HL-60 (cell line): ENCODE measurements at regions not wholly inside any gene's neighbourhood (a gene's known extent, or its start where the extent isn't known, plus 50 kb on each side); places are given as distances from the start of the nearest gene placed in this dataset.

ENCODE experiments used
- DNase-seq, 2 experiments: peaks; one replicate each; pipeline ENCODE4 v3.0.0-alpha.2; 2010 to 2020; ENCODE audit warnings: low read depth in 1 of 2, low spot score in 1 of 2
- H3K27ac ChIP-seq: fragments of 250-450 bp; sonication (Bioruptor Pico); replicated peaks from 2 replicates; pipeline ENCODE4 v1.5.1; 2020; ENCODE audit warnings: mild to moderate bottlenecking, moderate library complexity
- H3K27me3 ChIP-seq: fragments of 250-450 bp; sonication (Bioruptor Pico); 2 replicates; pipeline ENCODE4 v1.5.1; 2021; ENCODE audit warnings: mild to moderate bottlenecking, moderate library complexity; ENCODE audit not compliant: insufficient read depth, poor library complexity, severe bottlenecking
- H3K4me3 ChIP-seq: replicated peaks from 2 replicates; pipeline ENCODE4 v1.5.1; 2011; ENCODE audit warnings: mild to moderate bottlenecking, control low read depth, low read length; ENCODE audit not compliant: insufficient read depth
- CTCF ChIP-seq: IDR thresholded peaks from one replicate; pipeline ENCODE4 v1.5.1; 2011; ENCODE audit warnings: low read length, control low read depth, inconsistent platforms; ENCODE audit not compliant: insufficient read depth
- GABPA ChIP-seq: IDR thresholded peaks from 2 replicates; pipeline ENCODE4 v1.6.1; 2012; ENCODE audit warnings: low read depth
- POLR2AphosphoS5 ChIP-seq: IDR thresholded peaks from 2 replicates; pipeline ENCODE4 v1.6.1; 2012; ENCODE audit warnings: low read depth
- REST ChIP-seq: IDR thresholded peaks from 2 replicates; pipeline ENCODE4 v1.6.1; 2012; ENCODE audit warnings: low read depth; ENCODE audit not compliant: insufficient replicate concordance
- SPI1 ChIP-seq: IDR thresholded peaks from 2 replicates; pipeline ENCODE4 v1.6.1; 2012; ENCODE audit warnings: low read depth, mild to moderate bottlenecking, borderline replicate concordance

GRCh38 chr1:36590771-36591170 lies 108.1 kb upstream of the CSF3R start:
- DNase-seq = no peak
- no peak overlapping the region for H3K27ac ChIP-seq
- no peak overlapping the region for H3K4me3 ChIP-seq
- no peak for TF ChIP-seq SPI1
- TF ChIP-seq REST = no peak
- TF ChIP-seq CTCF = no peak
- no peak for TF ChIP-seq GABPA
- no peak for TF ChIP-seq POLR2AphosphoS5
- H3K27me3 ChIP-seq = peaks cover 9% of the 10 kb centered on the region

- no peak overlapping the region for H3K4me3 ChIP-seq
- no peak for DNase-seq
- no peak for TF ChIP-seq REST
- TF ChIP-seq GABPA = no peak
- TF ChIP-seq SPI1 = no peak
- TF ChIP-seq CTCF = no peak
- TF ChIP-seq POLR2AphosphoS5 = no peak
- H3K27me3 ChIP-seq = peaks cover 11% of the 10 kb centered on the region
- no peak overlapping the region for H3K27ac ChIP-seq
Measured at GRCh38 chr1:36590264-36590663, 107.6 kb upstream of the CSF3R start.

- Histone ChIP-seq H3K27me3 (peaks cover 11% of the 10 kb centered on the region), H3K27ac (no peak overlapping the region), H3K4me3 (no peak overlapping the region)
- TF ChIP-seq GABPA (no peak), SPI1 (no peak), REST (no peak), POLR2AphosphoS5 (no peak), CTCF (no peak)
- no peak for DNase-seq
Measured at GRCh38 chr1:36588972-36589371, 106.3 kb upstream of the CSF3R start.
